K562 (cell line): ENCODE measurements at regions not wholly inside any gene's neighbourhood (a gene's known extent, or its start where the extent isn't known, plus 50 kb on each side); places are given as distances from the start of the nearest gene placed in this dataset.

ENCODE experiments used
- ATAC-seq: fragments of 200-7000 bp; cut with Tn5 transposase; 3 replicates; pipeline ENCODE4 v1.9.1; 2020; ENCODE audit warnings: moderate library complexity
- BruUV-seq: library from RNA; stranded (reverse); fragments of 400-500 nt; replicated peaks from 2 replicates; lab custom pipeline; 2021; lab: Mats Ljungman, UMichigan
- CTCF ChIA-PET: fragments of 300-600 bp; formaldehyde crosslinking; extraction: SDS; loops from one replicate; lab custom pipeline; 2021; ENCODE audit warnings: low intra/inter-chr PET ratio; lab: Yijun Ruan, JAX
- POLR2A ChIA-PET: fragments of 300-600, 350-650 bp; sonication (Branson Sonifier 250); formaldehyde crosslinking; extraction: SDS; loops from one replicate; lab custom pipeline; 2021; ENCODE audit warnings: antibody characterized with exemption, inconsistent platforms; lab: Yijun Ruan, JAX
- DNase-seq, 4 experiments: peaks; one replicate each; pipeline versions ENCODE4 v3.0.0 to v3.0.0-alpha.2; 2011 to 2018; ENCODE audit warnings: low spot score in 3 of 4, mixed read lengths in 3 of 4; ENCODE audit errors: extremely low read depth in 1 of 4
- FAIRE-seq: peaks from 2 replicates; lab custom pipeline; 2011; peaks lifted over from hg19 to GRCh38; lab: Jason Lieb, UNC
- H2AFZ ChIP-seq: 2 replicates; pipeline ENCODE4 v1.6.0; 2011; ENCODE audit warnings: low read depth, low read length, control low read depth, inconsistent platforms
- H3K27ac ChIP-seq: fragments of 200-600 bp; 3 replicates; pipeline ENCODE4 v1.8.0; 2011; ENCODE audit warnings: low read depth, mild to moderate bottlenecking, control low read depth, inconsistent platforms, low read length, moderate library complexity, mixed read lengths; ENCODE audit errors: extremely low read depth
- H3K27me3 ChIP-seq, 2 experiments: fragments of 300-600 bp in 1 of 2; 2 replicates in 1 of 2; 3 replicates in 1 of 2; pipeline versions ENCODE4 v1.6.0 to v1.8.0; 2011; ENCODE audit warnings: inconsistent platforms in 2 of 2, low read length in 2 of 2, mild to moderate bottlenecking in 1 of 2, mixed read lengths in 1 of 2, moderate library complexity in 1 of 2; ENCODE audit not compliant: control insufficient read depth in 2 of 2, insufficient read depth in 2 of 2
- H3K36me3 ChIP-seq: fragments of 300-600 bp; 3 replicates; pipeline ENCODE4 v1.8.0; 2011; ENCODE audit warnings: mild to moderate bottlenecking, low read length, inconsistent platforms; ENCODE audit not compliant: control insufficient read depth, insufficient read depth
- H3K4me1 ChIP-seq, 2 experiments: fragments of 200-600 bp in 1 of 2; replicated peaks in 1 of 2; 2 replicates in 1 of 2; 3 replicates in 1 of 2; pipeline versions ENCODE4 v1.5.1 to v1.8.0; 2011; ENCODE audit warnings: inconsistent platforms in 2 of 2, low read length in 2 of 2, mild to moderate bottlenecking in 1 of 2, mixed read lengths in 1 of 2, moderate library complexity in 1 of 2; ENCODE audit not compliant: control insufficient read depth in 2 of 2, insufficient read depth in 2 of 2
- H3K4me2 ChIP-seq: 2 replicates; pipeline ENCODE4 v1.6.1; 2011; ENCODE audit warnings: low read length, control low read depth, inconsistent platforms, mixed read lengths; ENCODE audit not compliant: insufficient read depth
- H3K4me3 ChIP-seq: fragments of 200-600 bp; sonication (generic), shearing (Covaris generic); 2 replicates; pipeline ENCODE4 v1.5.1; 2016; ENCODE audit warnings: control low read depth, inconsistent platforms
- H3K79me2 ChIP-seq: fragments of 200-600 bp; 3 replicates; pipeline ENCODE4 v1.8.0; 2011; ENCODE audit warnings: low read length, inconsistent platforms; ENCODE audit not compliant: control insufficient read depth, insufficient read depth
- H3K9ac ChIP-seq, 2 experiments: 2 replicates each; pipeline versions ENCODE4 v1.6.0 to v1.6.1; 2011; ENCODE audit warnings: low read depth in 2 of 2, low read length in 2 of 2, control low read depth in 1 of 2, inconsistent platforms in 1 of 2, mild to moderate bottlenecking in 1 of 2, mixed read lengths in 1 of 2; ENCODE audit not compliant: insufficient read depth in 1 of 2
- H3K9me1 ChIP-seq: one replicate; pipeline ENCODE4 v1.6.0; 2011; ENCODE audit warnings: inconsistent platforms, mild to moderate bottlenecking, low read length, moderate library complexity; ENCODE audit not compliant: control insufficient read depth, insufficient read depth
- H3K9me3 ChIP-seq: replicated peaks from 2 replicates; pipeline ENCODE4 v1.5.1; 2011; ENCODE audit warnings: low read depth, low read length, inconsistent platforms; ENCODE audit not compliant: control insufficient read depth, insufficient read depth
- H4K20me1 ChIP-seq: replicated peaks from 2 replicates; pipeline ENCODE4 v1.6.1; 2011; ENCODE audit warnings: low read length, inconsistent platforms, mixed read lengths; ENCODE audit not compliant: control insufficient read depth, insufficient read depth
- C11orf30 ChIP-seq: fragments of 450-650 bp; IDR thresholded peaks from 2 replicates; pipeline ENCODE4 v1.6.1; 2016; ENCODE audit warnings: low read depth, mild to moderate bottlenecking
- CBX5 ChIP-seq: IDR thresholded peaks from 2 replicates; pipeline ENCODE4 v1.6.1; 2014; ENCODE audit warnings: low read depth, borderline replicate concordance
- SIRT6 ChIP-seq: IDR thresholded peaks from one replicate; pipeline ENCODE4 v1.6.1; 2012; ENCODE audit warnings: low read depth, mild to moderate bottlenecking, control low read depth, inconsistent platforms, low read length, moderate library complexity
- ZNF384 ChIP-seq: IDR thresholded peaks from 2 replicates; pipeline ENCODE4 v1.6.1; 2012; ENCODE audit warnings: low read depth, low read length, improper control_type of control experiment
- WGBS: fragments of 100-300 bp; shearing (Covaris generic); methylation state at CpG from one replicate; pipeline ENCODE4 v1.1.6; 2016; ENCODE audit warnings: low coverage, mixed read lengths; ENCODE audit not compliant: insufficient coverage; ENCODE audit errors: missing lambda C conversion rate; 5-methylcytosine and 5-hydroxymethylcytosine counted together
- in situ Hi-C: fragments of 300-500 bp; cut with MboI; formaldehyde crosslinking; loops from 4 replicates; pipeline ENCODE4 v1.15.0; 2018; ENCODE audit warnings: inconsistent platforms, mixed read lengths
- intact Hi-C: fragments of 100-400 bp; cut with micrococcal nuclease; formaldehyde crosslinking; loops from 2 replicates; pipeline ENCODE4 v1.14.2; 2022
- TF ChIP-seq, protein P1 (sequence below): fragments of 450-650 bp; conservative IDR thresholded peaks from 2 replicates; pipeline ENCODE4 v1.6.1; 2016; ENCODE audit warnings: missing genetic modification characterization, low read depth, mild to moderate bottlenecking, missing compliant biosample characterization, moderate library complexity
- TF ChIP-seq, protein P2 (sequence below): fragments of 450-650 bp; IDR thresholded peaks from 2 replicates; pipeline ENCODE4 v1.6.1; 2016; ENCODE audit warnings: borderline replicate concordance
- TF ChIP-seq, protein P3 (sequence below): sonication (generic); formaldehyde crosslinking; IDR thresholded peaks from 2 replicates; pipeline ENCODE4 v1.8.0; 2022; ENCODE audit warnings: missing genetic modification reagents, mild to moderate bottlenecking, borderline replicate concordance

DNA sequence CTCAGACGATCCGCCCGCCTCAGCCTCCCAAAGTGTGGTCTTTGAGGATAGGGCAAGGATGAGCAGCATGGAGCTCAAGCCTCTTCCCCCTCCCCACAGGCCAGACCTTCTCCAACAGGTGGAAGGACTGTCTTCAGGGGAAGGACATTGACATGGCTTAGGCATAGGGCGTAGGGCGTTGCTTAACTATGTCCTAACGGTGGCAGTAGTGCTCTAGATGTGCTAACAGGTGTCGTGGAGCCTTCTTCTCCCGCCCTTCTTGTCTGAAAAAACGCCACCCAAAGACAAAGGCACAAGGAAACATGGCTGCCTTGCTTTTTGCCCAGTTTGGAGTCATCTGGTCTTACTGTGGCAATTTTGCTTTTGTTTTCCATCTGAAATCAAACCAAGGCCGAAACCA, 219.8 kb downstream of the OR13H1 start:
- no TSS peak for BruUV-seq
- ChIA-PET POLR2A (interaction anchor here (0.5 kb wide), 1 partner anchor 13 kb away, joined by 3 read pairs; no protein-coding TSS in a partner anchor), CTCF (no interaction called here)
- Histone ChIP-seq H3K9me3 (no peaks in the 10 kb centered on the region), H3K79me2 (no peaks in the 10 kb centered on the region), H3K4me2 (no peak overlapping the region), H3K27me3 (no peaks in the 10 kb centered on the region), H3K9me1 (no peaks in the 10 kb centered on the region), H3K36me3 (peaks cover 49% of the 10 kb centered on the region; the same call in 2 of the 3 replicates), H2AFZ (no peak overlapping the region), H3K4me1 (no peaks in the 10 kb centered on the region; a peak in 1 of 5 replicates), H4K20me1 (no peaks in the 10 kb centered on the region), H3K9ac (no peak overlapping the region), H3K27ac (no peak overlapping the region), H3K4me3 (no peak overlapping the region)
- ATAC-seq = 0 out of 3 replicates have a peak, but pooled peaks have one; percentile 37
- intact Hi-C loops = loop anchor here (5.0 kb wide), 1 partner anchor 1701 kb away; no protein-coding TSS in a partner anchor
- 96% methylated on average over 5 of the region's 10 CpGs for WGBS
- in situ Hi-C loops = no loop called here
- peak in 1 of 4 experiments; percentile 5 for DNase-seq
- FAIRE-seq = no peak
- TF ChIP-seq CBX5 = no peak
- TF ChIP-seq ZNF384 = peak; percentile 74

DNA sequence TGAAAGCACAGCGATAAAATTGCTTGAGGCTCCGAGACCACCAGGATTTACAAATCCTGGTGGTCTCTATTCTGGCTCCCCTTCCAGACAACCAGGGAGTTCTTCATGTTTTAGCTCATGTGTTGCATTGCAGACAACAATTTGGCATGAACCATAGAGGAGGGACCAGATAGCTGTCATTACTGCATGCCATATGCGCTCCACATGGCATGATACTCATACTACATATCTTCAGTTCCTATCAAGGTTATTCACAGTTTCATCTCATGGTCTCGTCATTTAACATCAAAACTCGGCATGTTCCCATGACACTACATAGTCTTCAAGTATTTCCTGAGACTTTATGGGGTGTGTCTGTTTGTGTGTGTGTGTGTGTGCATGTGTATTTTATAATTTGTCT, 220.3 kb downstream of the OR13H1 start:
- ATAC-seq (no peak), FAIRE-seq (no peak), DNase-seq (no peak)
- intact Hi-C loops (loop anchor here (5.0 kb wide), 1 partner anchor 1702 kb away; no protein-coding TSS in a partner anchor), in situ Hi-C loops (no loop called here)
- H3K4me2 ChIP-seq = no peak overlapping the region
- no peak overlapping the region for H3K27ac ChIP-seq
- ChIA-PET CTCF (no interaction called here), POLR2A (interaction anchor here (0.6 kb wide), 1 partner anchor 1425 kb away, joined by 5 read pairs; no protein-coding TSS in a partner anchor)
- H3K4me3 ChIP-seq = no peak overlapping the region
- WGBS = 87% methylated on average over 4 of the region's 5 CpGs
- H2AFZ ChIP-seq = no peak overlapping the region
- no peak overlapping the region for H3K9ac ChIP-seq
- no peaks in the 10 kb centered on the region; a peak in 1 of 5 replicates for H3K4me1 ChIP-seq
- H3K36me3 ChIP-seq = peaks cover 52% of the 10 kb centered on the region; the same call in 2 of the 3 replicates
- H3K79me2 ChIP-seq = no peaks in the 10 kb centered on the region
- H3K9me3 ChIP-seq = no peaks in the 10 kb centered on the region
- BruUV-seq = no TSS peak
- no peaks in the 10 kb centered on the region for H3K9me1 ChIP-seq
- H3K27me3 ChIP-seq = no peaks in the 10 kb centered on the region
- no peaks in the 10 kb centered on the region for H4K20me1 ChIP-seq
- TF ChIP-seq SIRT6 (no peak), C11orf30 (no peak)
- TF ChIP-seq, protein P1, sequence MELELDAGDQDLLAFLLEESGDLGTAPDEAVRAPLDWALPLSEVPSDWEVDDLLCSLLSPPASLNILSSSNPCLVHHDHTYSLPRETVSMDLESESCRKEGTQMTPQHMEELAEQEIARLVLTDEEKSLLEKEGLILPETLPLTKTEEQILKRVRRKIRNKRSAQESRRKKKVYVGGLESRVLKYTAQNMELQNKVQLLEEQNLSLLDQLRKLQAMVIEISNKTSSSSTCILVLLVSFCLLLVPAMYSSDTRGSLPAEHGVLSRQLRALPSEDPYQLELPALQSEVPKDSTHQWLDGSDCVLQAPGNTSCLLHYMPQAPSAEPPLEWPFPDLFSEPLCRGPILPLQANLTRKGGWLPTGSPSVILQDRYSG (tag) = no peak
- TF ChIP-seq, protein P2, sequence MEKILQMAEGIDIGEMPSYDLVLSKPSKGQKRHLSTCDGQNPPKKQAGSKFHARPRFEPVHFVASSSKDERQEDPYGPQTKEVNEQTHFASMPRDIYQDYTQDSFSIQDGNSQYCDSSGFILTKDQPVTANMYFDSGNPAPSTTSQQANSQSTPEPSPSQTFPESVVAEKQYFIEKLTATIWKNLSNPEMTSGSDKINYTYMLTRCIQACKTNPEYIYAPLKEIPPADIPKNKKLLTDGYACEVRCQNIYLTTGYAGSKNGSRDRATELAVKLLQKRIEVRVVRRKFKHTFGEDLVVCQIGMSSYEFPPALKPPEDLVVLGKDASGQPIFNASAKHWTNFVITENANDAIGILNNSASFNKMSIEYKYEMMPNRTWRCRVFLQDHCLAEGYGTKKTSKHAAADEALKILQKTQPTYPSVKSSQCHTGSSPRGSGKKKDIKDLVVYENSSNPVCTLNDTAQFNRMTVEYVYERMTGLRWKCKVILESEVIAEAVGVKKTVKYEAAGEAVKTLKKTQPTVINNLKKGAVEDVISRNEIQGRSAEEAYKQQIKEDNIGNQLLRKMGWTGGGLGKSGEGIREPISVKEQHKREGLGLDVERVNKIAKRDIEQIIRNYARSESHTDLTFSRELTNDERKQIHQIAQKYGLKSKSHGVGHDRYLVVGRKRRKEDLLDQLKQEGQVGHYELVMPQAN = no peak
- TF ChIP-seq, protein P3, sequence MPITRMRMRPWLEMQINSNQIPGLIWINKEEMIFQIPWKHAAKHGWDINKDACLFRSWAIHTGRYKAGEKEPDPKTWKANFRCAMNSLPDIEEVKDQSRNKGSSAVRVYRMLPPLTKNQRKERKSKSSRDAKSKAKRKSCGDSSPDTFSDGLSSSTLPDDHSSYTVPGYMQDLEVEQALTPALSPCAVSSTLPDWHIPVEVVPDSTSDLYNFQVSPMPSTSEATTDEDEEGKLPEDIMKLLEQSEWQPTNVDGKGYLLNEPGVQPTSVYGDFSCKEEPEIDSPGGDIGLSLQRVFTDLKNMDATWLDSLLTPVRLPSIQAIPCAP = no peak
